HEK293 (cell line): ENCODE measurements at regions not wholly inside any gene's neighbourhood (a gene's known extent, or its start where the extent isn't known, plus 50 kb on each side); places are given as distances from the start of the nearest gene placed in this dataset.

Experiments used
- CTCF ChIP-seq: fragments of 450-650 bp; formaldehyde crosslinking; IDR thresholded peaks from 2 replicates; pipeline ENCODE4 v1.5.1; 2016; ENCODE audit warnings: missing biosample characterization, missing genetic modification characterization
- EGR2 ChIP-seq: fragments of 450-650 bp; formaldehyde crosslinking; IDR thresholded peaks from 2 replicates; pipeline ENCODE4 v1.5.1; 2016; ENCODE audit warnings: low read depth, missing biosample characterization, missing genetic modification characterization
- TCF7L2 ChIP-seq: IDR thresholded peaks from 2 replicates; pipeline ENCODE4 v1.6.1; 2011; ENCODE audit warnings: low read depth, mild to moderate bottlenecking, inconsistent platforms, low read length, moderate library complexity, borderline replicate concordance

- no peak for TF ChIP-seq EGR2 (tag by site-specific recombination)
- TF ChIP-seq TCF7L2, result no peak
- TF ChIP-seq CTCF (tag by site-specific recombination), result no peak
These were observed 125.0 kb upstream of the JUN start for GRCh38 chr1:58908561-58909560.
